WERI-Rb-1 (cell line): ENCODE measurements at regions not wholly inside any gene's neighbourhood (a gene's known extent, or its start where the extent isn't known, plus 50 kb on each side); places are given as distances from the start of the nearest gene placed in this dataset.
A peak's percentile ranks its signal among the peaks of the same experiment; 100 is the strongest.
"Not testable (repeated sequence)": the region's sequence is repeated elsewhere in the genome, so short reads cannot be mapped to it uniquely, and the experiment has no call there.

Experiments
- DNase-seq: peaks from one replicate; pipeline ENCODE4 v3.0.0-alpha.2; 2020
- H3K27ac ChIP-seq: fragments of 250-450 bp; sonication (Bioruptor Pico); 2 replicates; pipeline ENCODE4 v1.5.1; 2020; ENCODE audit warnings: mild to moderate bottlenecking, moderate library complexity
- H3K27me3 ChIP-seq: fragments of 250-450 bp; sonication (Bioruptor Pico); 2 replicates; pipeline ENCODE4 v1.5.1; 2021; ENCODE audit warnings: mild to moderate bottlenecking, low read depth, moderate library complexity; ENCODE audit not compliant: insufficient read depth, severe bottlenecking
- H3K36me3 ChIP-seq: fragments of 250-450 bp; sonication (Bioruptor Pico); 2 replicates; pipeline ENCODE4 v1.5.1; 2020; ENCODE audit warnings: mild to moderate bottlenecking, moderate library complexity
- H3K4me3 ChIP-seq: 2 replicates; pipeline ENCODE4 v1.5.1; 2011; ENCODE audit warnings: low read depth, mild to moderate bottlenecking, control low read depth, low read length
- H3K9me3 ChIP-seq: fragments of 250-450 bp; sonication (Bioruptor Pico); 2 replicates; pipeline ENCODE4 v1.5.1; 2021; ENCODE audit warnings: mild to moderate bottlenecking, moderate library complexity; ENCODE audit not compliant: severe bottlenecking
- TF ChIP-seq, protein P1 (sequence below): IDR thresholded peaks from 2 replicates; pipeline ENCODE4 v1.5.1; 2011; ENCODE audit warnings: low read depth, mild to moderate bottlenecking, control low read depth, inconsistent platforms, low read length

DNA sequence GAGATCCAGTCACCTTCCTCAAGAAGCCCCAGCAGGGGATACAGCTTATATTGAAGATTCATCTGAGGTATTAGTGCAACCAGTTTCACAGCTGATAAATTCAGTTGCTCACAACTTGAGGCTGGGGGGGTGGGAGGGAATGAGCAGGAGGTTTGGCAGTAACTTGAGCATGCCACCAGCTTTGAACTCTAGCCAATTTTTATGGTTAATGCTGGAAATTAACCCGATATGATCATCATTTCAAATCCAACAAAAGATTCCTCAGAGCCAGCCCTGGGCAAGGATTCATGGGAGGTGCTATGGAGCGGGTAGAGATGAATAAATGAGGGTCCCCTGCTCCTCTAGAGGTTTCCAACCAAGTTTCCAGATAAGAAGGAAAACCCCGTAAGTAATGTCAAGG is 73.1 kb upstream of the HES1 start:
- H3K27me3 ChIP-seq: no peaks in the 10 kb centered on the region
- DNase-seq: no peak

GRCh38 chr3:194064380-194065332 is 71.3 kb upstream of the HES1 start:
- no peaks in the 10 kb centered on the region for H3K9me3 ChIP-seq
- no peaks in the 10 kb centered on the region for H3K27me3 ChIP-seq
- H3K4me3 ChIP-seq: no peak overlapping the region
- DNase-seq: no peak
- H3K27ac ChIP-seq: no peak overlapping the region
- no peaks in the 10 kb centered on the region for H3K36me3 ChIP-seq
- TF ChIP-seq, protein P1, sequence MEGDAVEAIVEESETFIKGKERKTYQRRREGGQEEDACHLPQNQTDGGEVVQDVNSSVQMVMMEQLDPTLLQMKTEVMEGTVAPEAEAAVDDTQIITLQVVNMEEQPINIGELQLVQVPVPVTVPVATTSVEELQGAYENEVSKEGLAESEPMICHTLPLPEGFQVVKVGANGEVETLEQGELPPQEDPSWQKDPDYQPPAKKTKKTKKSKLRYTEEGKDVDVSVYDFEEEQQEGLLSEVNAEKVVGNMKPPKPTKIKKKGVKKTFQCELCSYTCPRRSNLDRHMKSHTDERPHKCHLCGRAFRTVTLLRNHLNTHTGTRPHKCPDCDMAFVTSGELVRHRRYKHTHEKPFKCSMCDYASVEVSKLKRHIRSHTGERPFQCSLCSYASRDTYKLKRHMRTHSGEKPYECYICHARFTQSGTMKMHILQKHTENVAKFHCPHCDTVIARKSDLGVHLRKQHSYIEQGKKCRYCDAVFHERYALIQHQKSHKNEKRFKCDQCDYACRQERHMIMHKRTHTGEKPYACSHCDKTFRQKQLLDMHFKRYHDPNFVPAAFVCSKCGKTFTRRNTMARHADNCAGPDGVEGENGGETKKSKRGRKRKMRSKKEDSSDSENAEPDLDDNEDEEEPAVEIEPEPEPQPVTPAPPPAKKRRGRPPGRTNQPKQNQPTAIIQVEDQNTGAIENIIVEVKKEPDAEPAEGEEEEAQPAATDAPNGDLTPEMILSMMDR: no peak

More for the DNA sequence above, 73.1 kb upstream of the HES1 start:
- no peak overlapping the region for H3K27ac ChIP-seq
- no peak overlapping the region for H3K4me3 ChIP-seq
- no peaks in the 10 kb centered on the region for H3K36me3 ChIP-seq
- TF ChIP-seq, protein P1: no peak
- H3K9me3 ChIP-seq: no peaks in the 10 kb centered on the region

- H3K27ac ChIP-seq, H3K9me3 ChIP-seq, H3K36me3 ChIP-seq, DNase-seq, H3K4me3 ChIP-seq, H3K27me3 ChIP-seq: not testable (repeated sequence)
These were observed 68.6 kb upstream of the HES1 start for GRCh38 chr3:194067327-194067726.

DNA sequence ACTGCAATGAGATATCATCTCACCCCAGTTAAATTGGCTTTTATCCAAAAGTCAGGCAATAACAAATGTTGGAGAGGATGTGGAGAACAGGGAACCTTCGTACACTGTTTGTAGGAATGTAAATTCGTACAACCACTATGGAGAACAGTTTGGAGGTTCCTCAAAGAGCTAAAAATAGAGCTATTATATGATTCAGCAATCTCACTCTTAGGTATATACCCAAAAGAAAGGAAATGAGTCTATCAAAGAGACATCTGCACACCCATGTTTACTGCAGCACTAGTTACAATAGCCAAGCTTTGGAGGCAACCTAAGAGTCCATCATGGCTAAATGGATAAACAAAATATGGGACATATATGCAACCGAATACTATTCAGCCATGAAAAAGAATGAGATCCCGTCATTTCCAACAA is 68.0 kb upstream of the HES1 start:
- Histone ChIP-seq H3K27ac (no peak overlapping the region), H3K36me3 (no peaks in the 10 kb centered on the region), H3K9me3 (no peaks in the 10 kb centered on the region), H3K4me3 (no peak overlapping the region), H3K27me3 (no peaks in the 10 kb centered on the region)
- DNase-seq: no peak
- TF ChIP-seq, protein P1: no peak

DNA sequence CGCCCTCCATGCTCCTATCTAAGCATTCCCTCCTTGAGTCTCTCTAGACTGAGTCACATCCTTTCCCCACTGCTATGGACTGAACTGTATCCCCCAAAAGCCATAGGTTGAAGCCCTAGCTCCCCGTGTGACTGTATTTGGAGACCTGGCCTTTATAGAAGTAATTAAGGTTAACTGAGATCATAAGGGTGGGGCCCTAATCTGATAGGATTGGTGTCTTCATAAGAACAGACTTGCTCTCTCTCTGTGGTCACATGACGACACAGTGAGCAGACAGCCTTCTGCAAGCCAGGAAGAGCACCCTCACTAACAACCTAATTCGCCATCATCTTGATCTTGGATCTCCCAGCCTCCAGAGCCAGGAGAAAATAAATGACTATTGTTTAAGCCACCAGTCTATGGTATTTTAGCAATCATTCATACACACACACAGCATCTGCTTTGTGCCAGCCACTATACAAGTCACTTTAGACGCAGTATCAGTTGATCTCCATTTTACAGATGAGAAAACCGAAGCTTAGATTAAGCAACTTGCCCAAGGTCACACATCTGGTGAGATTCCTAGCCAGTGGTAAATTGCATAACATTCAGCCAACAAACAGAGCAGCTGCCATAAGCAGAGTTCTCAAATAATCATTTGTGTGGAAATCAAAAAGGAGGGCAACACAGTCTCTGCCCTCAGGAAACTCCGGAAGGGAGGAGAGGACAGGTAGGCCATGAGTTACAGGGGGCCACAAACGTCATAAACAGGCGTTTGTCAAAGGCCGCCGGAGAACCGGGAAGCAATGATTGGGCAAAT is 66.3 kb upstream of the HES1 start:
- H3K27me3 ChIP-seq: no peaks in the 10 kb centered on the region
- TF ChIP-seq, protein P1: no peak
- DNase-seq: no peak
- H3K4me3 ChIP-seq: no peak overlapping the region
- H3K36me3 ChIP-seq: no peaks in the 10 kb centered on the region
- no peaks in the 10 kb centered on the region for H3K9me3 ChIP-seq
- H3K27ac ChIP-seq: no peak overlapping the region

DNA sequence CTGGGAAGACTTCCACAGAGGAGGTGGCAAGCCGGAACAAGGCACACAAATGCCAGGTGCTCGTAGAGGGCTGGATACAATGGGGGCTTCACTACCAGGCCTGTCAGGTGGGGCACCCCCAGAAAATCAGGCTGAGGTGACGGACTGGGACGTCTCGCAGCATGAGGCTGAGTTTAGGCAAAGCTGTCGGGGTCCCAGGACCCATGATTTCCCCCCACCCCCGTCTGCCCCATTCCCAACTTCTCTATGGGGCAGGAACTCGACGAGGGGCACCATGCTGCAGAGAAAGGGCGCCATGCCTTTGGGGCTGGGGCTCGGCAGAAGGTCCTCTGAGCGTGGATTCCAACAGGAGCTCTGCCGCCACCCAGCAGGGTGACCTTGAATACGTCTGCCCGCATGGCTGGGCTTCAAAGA is 65.7 kb upstream of the HES1 start:
- TF ChIP-seq, protein P1: no peak
- Histone ChIP-seq H3K9me3 (no peaks in the 10 kb centered on the region), H3K27me3 (no peaks in the 10 kb centered on the region), H3K4me3 (peak overlapping the region; percentile 39), H3K36me3 (no peaks in the 10 kb centered on the region), H3K27ac (no peak overlapping the region)
- no peak for DNase-seq
